AG08396 (cell line): ENCODE measurements at regions not wholly inside any gene's neighbourhood (a gene's known extent, or its start where the extent isn't known, plus 50 kb on each side); places are given as distances from the start of the nearest gene placed in this dataset.
"Not testable (repeated sequence)": the region's sequence is repeated elsewhere in the genome, so short reads cannot be mapped to it uniquely, and the experiment has no call there.

Experiments
- DNase-seq: peaks from one replicate; pipeline ENCODE4 v3.0.0; 2012; ENCODE audit warnings: low spot score, mixed read lengths

DNA sequence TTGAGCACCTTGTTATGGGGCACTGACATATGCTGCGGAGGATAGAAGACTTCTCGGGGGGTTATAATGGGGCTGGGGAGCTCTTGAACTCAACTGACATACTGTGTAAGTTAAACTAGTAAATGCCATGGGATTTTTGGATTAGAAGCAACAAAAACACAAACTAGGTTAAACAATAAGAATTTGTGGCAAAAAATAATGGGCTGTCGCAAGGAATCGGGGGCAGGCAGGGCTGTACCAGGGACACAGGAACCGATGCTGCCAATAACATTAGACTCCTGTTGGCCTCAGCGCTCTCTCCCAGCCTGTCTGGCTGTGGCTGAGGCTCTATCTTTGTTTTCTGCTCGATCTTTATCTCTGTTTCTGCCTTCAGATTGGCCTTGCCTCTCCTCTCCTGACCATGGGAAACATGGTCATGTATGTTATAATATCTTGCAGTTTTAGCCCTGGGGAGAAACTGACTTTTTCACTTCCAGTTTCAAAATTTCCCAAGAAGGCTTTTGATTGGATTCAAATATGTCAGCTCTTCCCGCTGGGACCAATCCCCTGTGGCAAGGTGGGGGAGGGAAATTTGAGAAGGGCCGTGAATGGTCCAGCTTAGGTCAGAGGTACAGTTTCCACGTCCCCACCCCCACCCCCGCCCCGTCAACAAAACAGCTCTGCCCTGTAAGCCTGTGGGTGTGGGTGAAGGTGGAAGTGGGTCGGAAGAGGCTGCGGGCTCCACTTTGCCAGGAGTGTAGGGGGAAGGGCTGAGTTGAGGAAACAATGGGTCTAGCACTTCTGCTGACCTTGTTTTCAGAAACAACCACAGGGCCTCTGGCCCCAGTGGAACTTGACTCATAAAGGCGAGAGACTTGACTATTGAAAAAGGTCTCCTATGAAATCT is 161.1 kb upstream of the TBL1XR1 start:
- peak; percentile 58 for DNase-seq

GRCh38 chr3:177358977-177359592 is 161.8 kb upstream of the TBL1XR1 start:
- DNase-seq, result no peak

- peak; percentile 94 for DNase-seq
Measured at GRCh38 chr3:177359593-177360357, 162.5 kb upstream of the TBL1XR1 start.

- no peak for DNase-seq
Measured at GRCh38 chr3:177361081-177361938, 164.0 kb upstream of the TBL1XR1 start.

DNA sequence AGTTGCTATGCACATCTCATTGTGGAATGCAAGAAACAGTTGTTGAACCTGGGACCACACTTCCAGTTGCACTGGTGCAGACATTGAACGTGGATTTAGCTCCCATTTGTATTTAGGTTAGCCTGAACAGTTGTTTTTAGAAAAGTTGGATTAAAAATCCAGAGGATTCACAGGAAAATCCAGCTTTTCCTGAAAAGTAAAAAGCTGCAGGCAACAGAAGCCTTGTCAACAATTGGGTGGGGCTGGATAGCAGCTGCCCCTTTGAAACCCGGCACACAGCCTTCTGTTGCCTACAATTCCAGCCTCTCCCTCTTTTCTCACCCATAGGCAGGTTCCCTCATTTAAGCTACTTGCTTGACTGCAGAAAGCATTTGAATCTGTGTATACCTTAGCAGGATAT is 165.3 kb upstream of the TBL1XR1 start:
- no peak for DNase-seq

- no peak for DNase-seq
Measured at GRCh38 chr3:177364236-177364635, 167.0 kb upstream of the TBL1XR1 start.

GRCh38 chr3:177365294-177365693 is 168.0 kb upstream of the TBL1XR1 start:
- not testable (repeated sequence) for DNase-seq

DNA sequence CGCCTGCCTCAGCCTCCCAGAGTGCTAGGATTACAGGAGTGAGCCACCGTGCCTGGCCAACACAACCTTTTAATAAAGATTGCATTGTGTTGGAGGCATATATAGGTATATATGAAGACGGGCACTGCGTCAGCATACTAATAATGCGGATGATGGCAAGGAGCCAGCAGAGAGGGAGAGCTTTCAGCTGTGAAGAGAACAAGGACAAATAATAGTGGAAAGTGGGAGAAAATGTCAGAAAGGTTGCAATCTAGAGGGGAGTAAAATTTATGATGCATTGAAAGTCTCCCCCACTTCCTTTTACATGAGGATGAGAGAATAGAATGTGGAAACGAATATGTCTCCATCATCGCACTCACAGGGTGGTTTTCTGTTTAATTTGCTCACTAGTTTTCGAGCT is 170.5 kb upstream of the TBL1XR1 start:
- DNase-seq, result no peak

- DNase-seq, result no peak
Measured at GRCh38 chr3:177370246-177370822, 173.1 kb upstream of the TBL1XR1 start.

DNA sequence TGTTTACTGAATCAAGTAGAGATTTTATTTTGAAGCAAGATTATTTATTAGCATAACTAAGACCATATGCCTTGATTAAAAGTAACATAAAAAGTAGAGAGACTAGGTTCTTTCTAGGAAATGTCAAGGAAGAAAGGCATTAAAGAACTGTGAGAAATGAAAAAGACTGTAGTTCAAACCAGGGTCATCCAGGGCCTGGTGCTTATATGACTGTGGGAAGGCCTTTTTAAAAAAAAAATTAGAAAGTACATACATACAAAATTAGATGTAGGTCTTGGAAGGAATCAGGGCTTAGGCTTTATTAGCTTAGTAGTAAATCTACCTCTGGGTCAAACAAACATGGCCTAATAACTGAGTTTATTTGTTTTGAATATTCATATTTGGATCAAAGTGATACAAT is 173.9 kb upstream of the TBL1XR1 start:
- DNase-seq, result no peak

DNA sequence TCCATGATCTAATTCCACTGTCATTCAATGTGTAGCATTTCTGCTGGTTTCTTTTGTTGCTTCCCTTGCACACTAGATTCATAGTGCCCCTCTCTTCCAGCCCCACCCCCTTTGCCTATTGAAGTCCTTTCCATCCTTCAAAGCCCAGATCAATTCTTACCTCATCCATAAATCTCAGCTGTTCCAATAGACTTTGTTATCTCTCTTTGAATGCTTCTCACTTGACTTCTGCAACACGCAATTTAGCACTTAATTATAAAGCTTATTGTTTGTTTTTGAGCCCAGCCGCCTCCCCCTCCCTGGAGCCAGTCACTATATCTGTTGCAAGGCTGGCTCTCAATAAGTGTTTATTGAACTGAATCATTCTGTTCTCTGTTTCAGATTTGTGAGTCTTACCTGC is 174.6 kb upstream of the TBL1XR1 start:
- DNase-seq, result no peak

- DNase-seq, result no peak
Measured at GRCh38 chr3:177374323-177374722, 177.0 kb upstream of the TBL1XR1 start.

GRCh38 chr3:177375316-177375715 is 178.0 kb upstream of the TBL1XR1 start:
- DNase-seq, result no peak

- DNase-seq, result no peak
Measured at GRCh38 chr3:177377166-177377565, 179.9 kb upstream of the TBL1XR1 start.

DNA sequence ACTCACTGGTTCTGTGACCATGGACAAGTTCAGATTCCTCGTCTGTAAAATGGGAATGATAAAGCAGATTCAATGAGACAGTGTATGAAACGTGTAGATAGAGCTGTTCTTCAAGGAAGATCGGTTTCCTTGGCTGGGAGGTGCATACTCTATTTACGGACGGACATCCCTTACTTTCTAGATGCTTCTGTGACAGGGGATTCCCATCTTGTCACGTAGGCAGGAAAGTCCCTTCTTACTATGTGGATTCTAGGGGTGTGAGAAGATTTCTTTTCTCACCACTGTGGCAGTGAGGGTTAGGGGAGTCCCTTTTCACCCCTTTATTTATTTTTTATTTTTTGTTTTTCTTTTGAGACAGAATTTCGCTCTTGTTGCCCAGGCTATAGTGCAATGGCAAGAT is 180.9 kb upstream of the TBL1XR1 start:
- no peak for DNase-seq

GRCh38 chr3:177379045-177379444 is 181.8 kb upstream of the TBL1XR1 start:
- no peak for DNase-seq

DNA sequence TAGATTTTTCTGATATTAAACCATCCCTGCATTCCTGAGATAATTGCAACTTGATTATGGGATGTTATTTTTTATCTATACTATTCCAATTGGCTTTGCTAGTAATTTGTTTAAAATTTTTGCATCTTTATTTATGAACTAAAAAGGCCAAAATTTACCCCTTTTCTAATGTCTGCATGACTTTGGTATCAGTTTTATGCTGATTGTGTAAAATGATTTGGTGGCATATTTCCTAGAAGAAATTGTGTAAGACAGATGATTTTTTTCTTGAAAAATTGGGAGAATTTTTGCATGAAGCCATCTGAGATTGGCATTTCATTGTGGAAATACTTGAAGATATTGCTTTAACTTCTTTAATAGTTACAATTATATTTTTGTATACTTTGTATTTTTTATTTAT is 183.8 kb upstream of the TBL1XR1 start:
- DNase-seq, result no peak

GRCh38 chr3:177382944-177383343 is 185.7 kb upstream of the TBL1XR1 start:
- no peak for DNase-seq

DNA sequence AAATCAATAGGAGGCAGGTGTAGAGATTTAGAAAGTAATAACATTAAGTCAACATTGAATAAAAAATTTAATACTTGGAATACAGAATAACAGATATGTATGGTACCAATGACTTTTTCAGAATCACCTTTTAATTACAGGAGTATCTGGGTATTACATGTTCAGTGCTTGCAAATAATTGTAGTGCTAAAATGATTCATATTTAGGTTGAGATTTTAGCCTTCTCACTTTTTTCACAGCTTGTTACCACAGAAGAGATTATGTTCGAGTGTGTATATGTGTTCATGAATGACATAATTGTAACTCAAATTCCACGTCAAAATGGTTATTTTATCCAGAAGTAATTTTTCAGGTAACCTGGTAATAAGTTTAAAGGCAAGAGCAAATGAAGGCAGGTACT is 187.9 kb upstream of the TBL1XR1 start:
- DNase-seq, result no peak

- peak; percentile 43 for DNase-seq
Measured at GRCh38 chr3:177385831-177386301, 188.6 kb upstream of the TBL1XR1 start.

DNA sequence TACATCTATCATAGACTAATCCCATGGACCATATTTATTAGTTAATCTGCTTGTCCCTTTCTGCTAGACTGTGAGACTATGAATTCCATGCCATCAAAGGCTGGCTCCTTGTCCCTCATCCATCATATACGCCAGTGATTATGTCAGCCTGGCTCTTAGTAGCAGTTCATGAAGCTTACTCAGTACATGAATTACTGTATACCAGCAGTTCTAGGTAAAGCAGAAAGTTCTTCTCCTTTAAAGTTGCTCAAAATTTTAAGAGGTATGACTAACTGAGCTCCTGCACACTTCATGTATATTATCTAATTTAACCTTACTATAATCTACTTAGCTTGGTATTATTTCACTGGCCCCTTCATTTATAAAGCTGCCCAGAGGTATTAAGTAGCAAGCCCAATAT is 190.9 kb upstream of the TBL1XR1 start:
- no peak for DNase-seq
